ENCODE measurements at regions not wholly inside any gene's neighbourhood (a gene's known extent, or its start where the extent isn't known, plus 50 kb on each side); places are given as distances from the start of the nearest gene placed in this dataset.

- no peak for DNase-seq (ENCODE audit: low read depth, low spot score)
Measured at GRCh38 chr3:95911767-95912166, 902.6 kb upstream of the EPHA6 start.

- DNase-seq (ENCODE audit: low read depth, low spot score) = peak; percentile 53
Measured at GRCh38 chr3:95923496-95924210, 890.7 kb upstream of the EPHA6 start.

GRCh38 chr3:95926904-95927501 is 887.4 kb upstream of the EPHA6 start:
- DNase-seq (ENCODE audit: low read depth, low spot score) = no peak

- DNase-seq (ENCODE audit: low read depth, low spot score) = no peak
Measured at GRCh38 chr3:95934181-95934580, 880.2 kb upstream of the EPHA6 start.

GRCh38 chr3:95939235-95939809 is 875.1 kb upstream of the EPHA6 start:
- DNase-seq (ENCODE audit: low read depth, low spot score) = no peak

- DNase-seq (ENCODE audit: low read depth, low spot score) = no peak
Measured at GRCh38 chr3:95965704-95966336, 848.6 kb upstream of the EPHA6 start.

- DNase-seq (ENCODE audit: low read depth, low spot score) = no peak
Measured at GRCh38 chr3:95971573-95971972, 842.8 kb upstream of the EPHA6 start.

- DNase-seq (ENCODE audit: low read depth, low spot score) = no peak
Measured at GRCh38 chr3:95994338-95994737, 820.1 kb upstream of the EPHA6 start.

- DNase-seq (ENCODE audit: low read depth, low spot score) = no peak
Measured at GRCh38 chr3:96000966-96001365, 813.4 kb upstream of the EPHA6 start.

GRCh38 chr3:96007650-96008195 is 806.7 kb upstream of the EPHA6 start:
- DNase-seq (ENCODE audit: low read depth, low spot score) = no peak

- no peak for DNase-seq (ENCODE audit: low read depth, low spot score)
Measured at GRCh38 chr3:96012939-96013338, 801.5 kb upstream of the EPHA6 start.

GRCh38 chr3:96017556-96017955 is 796.8 kb upstream of the EPHA6 start:
- DNase-seq (ENCODE audit: low read depth, low spot score) = no peak

- no peak for DNase-seq (ENCODE audit: low read depth, low spot score)
Measured at GRCh38 chr3:96022676-96023075, 791.7 kb upstream of the EPHA6 start.

GRCh38 chr3:96027718-96028117 is 786.7 kb upstream of the EPHA6 start:
- no peak for DNase-seq (ENCODE audit: low read depth, low spot score)

GRCh38 chr3:96039632-96040031 is 774.8 kb upstream of the EPHA6 start:
- DNase-seq (ENCODE audit: low read depth, low spot score) = no peak

GRCh38 chr3:96059301-96059700 is 755.1 kb upstream of the EPHA6 start:
- no peak for DNase-seq (ENCODE audit: low read depth, low spot score)

- DNase-seq (ENCODE audit: low read depth, low spot score) = no peak
Measured at GRCh38 chr3:96069065-96069464, 745.3 kb upstream of the EPHA6 start.

GRCh38 chr3:96070678-96071077 is 743.7 kb upstream of the EPHA6 start:
- no peak for DNase-seq (ENCODE audit: low read depth, low spot score)

- no peak for DNase-seq (ENCODE audit: low read depth, low spot score)
Measured at GRCh38 chr3:96071097-96071496, 743.3 kb upstream of the EPHA6 start.

- no peak for DNase-seq (ENCODE audit: low read depth, low spot score)
Measured at GRCh38 chr3:96072226-96072625, 742.2 kb upstream of the EPHA6 start.

- DNase-seq (ENCODE audit: low read depth, low spot score) = no peak
Measured at GRCh38 chr3:96083610-96084009, 730.8 kb upstream of the EPHA6 start.

- no peak for DNase-seq (ENCODE audit: low read depth, low spot score)
Measured at GRCh38 chr3:96086018-96086417, 728.4 kb upstream of the EPHA6 start.
